H9 (cell line): ENCODE measurements at regions not wholly inside any gene's neighbourhood (a gene's known extent, or its start where the extent isn't known, plus 50 kb on each side); places are given as distances from the start of the nearest gene placed in this dataset.
"Not testable (repeated sequence)": the region's sequence is repeated elsewhere in the genome, so short reads cannot be mapped to it uniquely, and the experiment has no call there.

Experiments
- DNase-seq: peaks from one replicate; pipeline ENCODE4 v3.0.0-alpha.2; 2017
- H2AFZ ChIP-seq: one replicate; pipeline ENCODE4 v1.6.1; 2013; ENCODE audit warnings: mild to moderate bottlenecking, low read length, control low read depth, moderate library complexity
- H2AK5ac ChIP-seq: 2 replicates; pipeline ENCODE4 v1.6.1; 2013; ENCODE audit warnings: low read length, control low read depth, mixed read lengths; ENCODE audit not compliant: insufficient read length
- H2BK120ac ChIP-seq: one replicate; pipeline ENCODE4 v1.6.1; 2013; ENCODE audit warnings: low read depth, mild to moderate bottlenecking, low read length, control low read depth, inconsistent platforms; ENCODE audit not compliant: poor library complexity, severe bottlenecking
- H2BK12ac ChIP-seq: 2 replicates; pipeline ENCODE4 v1.6.1; 2013; ENCODE audit warnings: low read length, control low read depth, mixed read lengths, low read depth; ENCODE audit not compliant: insufficient read length
- H2BK15ac ChIP-seq: 2 replicates; pipeline ENCODE4 v1.6.1; 2013; ENCODE audit warnings: low read depth, low read length, control low read depth
- H2BK20ac ChIP-seq: one replicate; pipeline ENCODE4 v1.6.1; 2013; ENCODE audit warnings: low read depth, mild to moderate bottlenecking, low read length, control low read depth, inconsistent platforms; ENCODE audit not compliant: poor library complexity, severe bottlenecking
- H2BK5ac ChIP-seq: 2 replicates; pipeline ENCODE4 v1.6.1; 2013; ENCODE audit warnings: low read length, control low read depth, mixed read lengths; ENCODE audit not compliant: insufficient read length
- H3K14ac ChIP-seq: 2 replicates; pipeline ENCODE4 v1.6.1; 2013; ENCODE audit warnings: low read length, control low read depth; ENCODE audit not compliant: insufficient read depth
- H3K18ac ChIP-seq: 2 replicates; pipeline ENCODE4 v1.6.1; 2013; ENCODE audit warnings: low read depth, mild to moderate bottlenecking, mixed read lengths, low read length, control low read depth; ENCODE audit not compliant: insufficient read length
- H3K23ac ChIP-seq: 2 replicates; pipeline ENCODE4 v1.6.1; 2013; ENCODE audit warnings: low read length, control low read depth, mixed read lengths, low read depth; ENCODE audit not compliant: insufficient read length
- H3K23me2 ChIP-seq: 2 replicates; pipeline ENCODE4 v1.6.1; 2013; ENCODE audit warnings: low read depth, mild to moderate bottlenecking, mixed read lengths, low read length, control low read depth; ENCODE audit not compliant: insufficient read length, poor library complexity, severe bottlenecking
- H3K27ac ChIP-seq: 2 replicates; pipeline ENCODE4 v1.5.1; 2013; ENCODE audit warnings: low read length, control low read depth, mixed read lengths, low read depth; ENCODE audit not compliant: insufficient read length
- H3K27me3 ChIP-seq: 2 replicates; pipeline ENCODE4 v1.6.1; 2013; ENCODE audit warnings: low read length, control low read depth, inconsistent platforms; ENCODE audit not compliant: insufficient read depth
- H3K4ac ChIP-seq: 2 replicates; pipeline ENCODE4 v1.6.1; 2013; ENCODE audit warnings: low read depth, mild to moderate bottlenecking, control low read depth, inconsistent platforms, low read length, moderate library complexity
- H3K4me1 ChIP-seq: 2 replicates; pipeline ENCODE4 v1.6.1; 2013; ENCODE audit warnings: low read length, control low read depth, inconsistent platforms; ENCODE audit not compliant: insufficient read depth
- H3K4me2 ChIP-seq: 2 replicates; pipeline ENCODE4 v1.6.1; 2013; ENCODE audit warnings: low read length, control low read depth, mixed read lengths; ENCODE audit not compliant: insufficient read length, insufficient read depth
- H3K56ac ChIP-seq: 2 replicates; pipeline ENCODE4 v1.6.1; 2013; ENCODE audit warnings: low read depth, mild to moderate bottlenecking, mixed read lengths, low read length, control low read depth; ENCODE audit not compliant: insufficient read length
- H3K79me1 ChIP-seq: 2 replicates; pipeline ENCODE4 v1.6.1; 2013; ENCODE audit warnings: low read depth, mild to moderate bottlenecking, moderate library complexity, low read length, control low read depth, inconsistent platforms; ENCODE audit not compliant: insufficient read depth, poor library complexity, severe bottlenecking
- H3K79me2 ChIP-seq: 2 replicates; pipeline ENCODE4 v1.6.1; 2013; ENCODE audit warnings: low read length, control low read depth, inconsistent platforms; ENCODE audit not compliant: insufficient read depth
- H3K9ac ChIP-seq: 2 replicates; pipeline ENCODE4 v1.6.1; 2013; ENCODE audit warnings: low read length, control low read depth, mixed read lengths; ENCODE audit not compliant: insufficient read length; ENCODE audit errors: extremely low read depth
- H3K9me3 ChIP-seq: one replicate; pipeline ENCODE4 v1.6.1; 2013; ENCODE audit warnings: low read depth, low read length, inconsistent platforms; ENCODE audit not compliant: control insufficient read depth
- H3T11ph ChIP-seq: one replicate; pipeline ENCODE4 v1.6.1; 2013; ENCODE audit warnings: mild to moderate bottlenecking, low read length, control low read depth, inconsistent platforms
- H4K20me1 ChIP-seq: one replicate; pipeline ENCODE4 v1.6.1; 2013; ENCODE audit not compliant: control insufficient read depth, insufficient read length, insufficient read depth
- H4K5ac ChIP-seq: 2 replicates; pipeline ENCODE4 v1.6.1; 2013; ENCODE audit warnings: low read depth, mild to moderate bottlenecking, mixed read lengths, low read length, control low read depth; ENCODE audit not compliant: insufficient read length
- H4K8ac ChIP-seq: replicated peaks from 2 replicates; pipeline ENCODE4 v1.6.1; 2013; ENCODE audit warnings: low read length, control low read depth, mixed read lengths, low read depth; ENCODE audit not compliant: insufficient read length
- H4K91ac ChIP-seq: 2 replicates; pipeline ENCODE4 v1.6.1; 2013; ENCODE audit warnings: low read depth, mild to moderate bottlenecking, moderate library complexity, mixed read lengths, low read length, control low read depth; ENCODE audit not compliant: insufficient read length
- H3K27ac Mint-ChIP-seq, 3 experiments: 2 replicates in 2 of 3; 3 replicates in 1 of 3; pipeline ENCODE4 v1.8.0; 2020 to 2021; ENCODE audit warnings: mixed read lengths in 3 of 3, mild to moderate bottlenecking in 1 of 3, moderate library complexity in 1 of 3
- H3K27me3 Mint-ChIP-seq: 2 replicates; pipeline ENCODE4 v1.8.0; 2021; ENCODE audit warnings: low read depth, mild to moderate bottlenecking, moderate library complexity, mixed read lengths
- H3K36me3 Mint-ChIP-seq, 3 experiments: 2 replicates in 2 of 3; 3 replicates in 1 of 3; pipeline ENCODE4 v1.8.0; 2020 to 2021; ENCODE audit warnings: low read depth in 3 of 3, mixed read lengths in 3 of 3; ENCODE audit not compliant: insufficient read depth in 1 of 3
- H3K4me1 Mint-ChIP-seq, 2 experiments: 2 replicates each; pipeline ENCODE4 v1.8.0; 2020; ENCODE audit warnings: mixed read lengths in 2 of 2
- H3K4me3 Mint-ChIP-seq, 2 experiments: 2 replicates in 1 of 2; 3 replicates in 1 of 2; pipeline ENCODE4 v1.8.0; 2020 to 2021; ENCODE audit warnings: mild to moderate bottlenecking in 2 of 2, mixed read lengths in 2 of 2, moderate library complexity in 1 of 2
- H3K9me3 Mint-ChIP-seq, 2 experiments: 2 replicates in 1 of 2; 3 replicates in 1 of 2; pipeline ENCODE4 v1.8.0; 2020; ENCODE audit warnings: mild to moderate bottlenecking in 2 of 2, mixed read lengths in 2 of 2, moderate library complexity in 1 of 2
- WGBS: extraction: QIAGEN DNeasy Blood & Tissue Kit; methylation state at CpG from one replicate; pipeline ENCODE4 v1.1.7; 2013; ENCODE audit warnings: missing lambda C conversion rate, low lambda C conversion rate, mixed read lengths; ENCODE audit not compliant: insufficient read length; ENCODE audit errors: extremely low coverage; 5-methylcytosine and 5-hydroxymethylcytosine counted together
- TF ChIP-seq, protein P1 (sequence below): fragments of 200-600 bp; sonication (generic); conservative IDR thresholded peaks from 3 replicates; pipeline ENCODE4 v1.8.0; 2021; ENCODE audit warnings: antibody characterized with exemption, mild to moderate bottlenecking

DNA sequence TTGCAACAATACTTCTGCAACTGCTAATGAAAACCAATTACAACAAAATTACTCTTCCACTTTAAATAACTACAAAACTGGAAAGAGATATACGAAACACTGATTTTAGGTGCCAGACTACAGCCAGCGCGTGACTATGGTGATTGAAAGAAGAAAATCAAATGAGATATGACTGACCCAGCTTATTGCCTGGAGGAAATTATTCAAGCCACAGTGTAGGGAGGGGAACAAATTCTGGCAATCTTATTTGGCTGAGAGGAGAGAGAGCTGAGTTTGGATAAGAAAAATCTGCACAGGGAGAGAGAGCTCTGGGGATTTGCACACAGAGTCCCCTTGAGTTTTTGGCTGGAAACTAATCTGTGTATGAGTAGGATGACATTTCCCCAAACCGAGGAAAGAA is 470.3 kb upstream of the FRG2C start:
- H2AFZ ChIP-seq: no peak overlapping the region
- no peak overlapping the region for H2BK12ac ChIP-seq
- H2BK15ac ChIP-seq: no peak overlapping the region
- no peak overlapping the region for H3K4me2 ChIP-seq
- Mint-ChIP-seq H3K27ac (no peak overlapping the region), H3K9me3 (peaks cover 0 to 7% of the 10 kb centered on the region in 2 experiments; a peak in 2 of 5 replicates), H3K27me3 (no peaks in the 10 kb centered on the region), H3K4me1 (peaks cover 17% of the 10 kb centered on the region in 2 experiments), H3K36me3 (peaks cover 0 to 8% (median 0%) of the 10 kb centered on the region in 3 experiments; a peak in 2 of 7 replicates), H3K4me3 (no peak overlapping the region)
- TF ChIP-seq, protein P1, sequence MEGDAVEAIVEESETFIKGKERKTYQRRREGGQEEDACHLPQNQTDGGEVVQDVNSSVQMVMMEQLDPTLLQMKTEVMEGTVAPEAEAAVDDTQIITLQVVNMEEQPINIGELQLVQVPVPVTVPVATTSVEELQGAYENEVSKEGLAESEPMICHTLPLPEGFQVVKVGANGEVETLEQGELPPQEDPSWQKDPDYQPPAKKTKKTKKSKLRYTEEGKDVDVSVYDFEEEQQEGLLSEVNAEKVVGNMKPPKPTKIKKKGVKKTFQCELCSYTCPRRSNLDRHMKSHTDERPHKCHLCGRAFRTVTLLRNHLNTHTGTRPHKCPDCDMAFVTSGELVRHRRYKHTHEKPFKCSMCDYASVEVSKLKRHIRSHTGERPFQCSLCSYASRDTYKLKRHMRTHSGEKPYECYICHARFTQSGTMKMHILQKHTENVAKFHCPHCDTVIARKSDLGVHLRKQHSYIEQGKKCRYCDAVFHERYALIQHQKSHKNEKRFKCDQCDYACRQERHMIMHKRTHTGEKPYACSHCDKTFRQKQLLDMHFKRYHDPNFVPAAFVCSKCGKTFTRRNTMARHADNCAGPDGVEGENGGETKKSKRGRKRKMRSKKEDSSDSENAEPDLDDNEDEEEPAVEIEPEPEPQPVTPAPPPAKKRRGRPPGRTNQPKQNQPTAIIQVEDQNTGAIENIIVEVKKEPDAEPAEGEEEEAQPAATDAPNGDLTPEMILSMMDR: no peak
- H4K5ac ChIP-seq: no peak overlapping the region
- H3K79me1 ChIP-seq: no peaks in the 10 kb centered on the region
- no peak overlapping the region for H2BK20ac ChIP-seq
- no CpG with 5 or more reads among the region's 4 CpGs for WGBS
- H4K8ac ChIP-seq: no peak overlapping the region
- H3K14ac ChIP-seq: no peak overlapping the region
- H3T11ph ChIP-seq: no peak overlapping the region
- H3K27me3 ChIP-seq: no peaks in the 10 kb centered on the region
- DNase-seq: no peak
- no peak overlapping the region for H2AK5ac ChIP-seq
- no peaks in the 10 kb centered on the region for H4K20me1 ChIP-seq
- no peak overlapping the region for H3K18ac ChIP-seq
- no peaks in the 10 kb centered on the region for H3K23me2 ChIP-seq
- no peaks in the 10 kb centered on the region for H3K79me2 ChIP-seq
- peaks cover 3% of the 10 kb centered on the region; the same call in 1 of the 2 replicates for H3K4me1 ChIP-seq
- H4K91ac ChIP-seq: no peak overlapping the region
- H2BK120ac ChIP-seq: no peak overlapping the region
- H3K4ac ChIP-seq: no peak overlapping the region
- H3K9ac ChIP-seq: no peak overlapping the region
- H3K56ac ChIP-seq: no peak overlapping the region
- no peak overlapping the region for H3K27ac ChIP-seq
- H2BK5ac ChIP-seq: no peak overlapping the region
- no peak overlapping the region for H3K23ac ChIP-seq
- no peaks in the 10 kb centered on the region for H3K9me3 ChIP-seq

DNA sequence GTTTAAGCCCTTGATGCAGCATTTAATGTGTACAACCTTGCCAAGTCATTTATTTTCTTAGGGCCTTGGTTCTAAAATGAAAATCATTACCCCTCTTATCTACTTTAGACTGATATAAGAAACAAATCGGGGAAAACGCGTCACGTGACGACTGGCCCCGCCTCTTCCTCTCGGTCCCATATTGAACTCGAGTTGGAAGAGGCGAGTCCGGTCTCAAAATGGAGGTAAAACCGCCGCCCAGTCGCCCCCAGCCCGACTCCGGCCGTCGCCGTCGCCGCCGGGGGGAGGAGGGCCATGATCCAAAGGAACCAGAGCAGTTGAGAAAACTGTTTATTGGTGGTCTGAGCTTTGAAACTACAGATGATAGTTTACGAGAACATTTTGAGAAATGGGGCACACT is 449.8 kb upstream of the FRG2C start:
- Mint-ChIP-seq H3K36me3 (peaks cover 0 to 11% (median 4%) of the 10 kb centered on the region in 3 experiments; a peak in 3 of 7 replicates), H3K9me3 (peaks cover 4 to 13% of the 10 kb centered on the region in 2 experiments; a peak in 4 of 5 replicates), H3K4me1 (peaks cover 6 to 12% of the 10 kb centered on the region in 2 experiments; a peak in 3 of 4 replicates)
- H2BK5ac ChIP-seq, H3K27me3 Mint-ChIP-seq, H3K4me3 Mint-ChIP-seq, H3K4me2 ChIP-seq, H3K4ac ChIP-seq, H3T11ph ChIP-seq, H3K79me1 ChIP-seq, H4K5ac ChIP-seq, H3K23me2 ChIP-seq, H2BK15ac ChIP-seq, DNase-seq, H3K23ac ChIP-seq, H3K18ac ChIP-seq, H3K27me3 ChIP-seq, H2BK12ac ChIP-seq, H4K91ac ChIP-seq, H3K4me1 ChIP-seq, H3K27ac ChIP-seq, H4K8ac ChIP-seq, H3K9ac ChIP-seq, H2BK120ac ChIP-seq, H2AFZ ChIP-seq, H3K56ac ChIP-seq, H3K9me3 ChIP-seq, H4K20me1 ChIP-seq, H2AK5ac ChIP-seq, H3K79me2 ChIP-seq, H2BK20ac ChIP-seq, H3K14ac ChIP-seq, H3K27ac Mint-ChIP-seq: not testable (repeated sequence)
- no CpG with 5 or more reads among the region's 22 CpGs for WGBS
